GM21723 (cell line): ENCODE measurements at regions not wholly inside any gene's neighbourhood (a gene's known extent, or its start where the extent isn't known, plus 50 kb on each side); places are given as distances from the start of the nearest gene placed in this dataset.

Source experiments
- ATAC-seq: cut with Tn5 transposase; IDR thresholded peaks from one replicate; pipeline ENCODE4 v1.9.1; 2021; ENCODE audit warnings: mild to moderate bottlenecking, moderate library complexity; ENCODE audit not compliant: unreplicated experiment

- no peak for ATAC-seq
Measured at GRCh38 chr1:177585302-177586220, 384.3 kb downstream of the SEC16B start.

GRCh38 chr1:177573901-177574300 is 396.0 kb downstream of the SEC16B start:
- no peak for ATAC-seq

- no peak for ATAC-seq
Measured at GRCh38 chr1:177571485-177572076, 398.3 kb downstream of the SEC16B start.

GRCh38 chr1:177571076-177571475 is 398.8 kb downstream of the SEC16B start:
- no peak for ATAC-seq

DNA sequence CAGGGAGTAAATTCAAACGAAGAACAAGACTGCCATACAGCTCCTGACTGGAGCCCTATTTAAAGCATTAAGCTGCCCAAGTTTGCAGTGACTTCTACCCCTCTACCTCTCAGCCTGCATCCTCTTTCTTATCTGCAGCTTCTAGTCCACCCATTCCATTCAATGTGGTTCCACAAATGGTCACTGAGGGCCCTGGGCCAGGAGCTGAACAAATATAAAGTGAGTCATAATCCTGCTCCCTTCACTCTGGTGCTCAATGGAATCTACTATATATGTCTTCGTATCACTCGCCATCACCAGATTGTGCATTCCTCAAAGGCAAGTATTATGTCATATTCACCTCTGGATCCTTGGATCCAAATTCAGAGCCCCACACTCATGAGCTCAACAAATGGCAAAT is 398.7 kb downstream of the BRINP2 start:
- no peak for ATAC-seq

GRCh38 chr1:177568622-177569021 is 397.9 kb downstream of the BRINP2 start:
- no peak for ATAC-seq

GRCh38 chr1:177567393-177567792 is 396.6 kb downstream of the BRINP2 start:
- ATAC-seq, result no peak

GRCh38 chr1:177566495-177566894 is 395.7 kb downstream of the BRINP2 start:
- no peak for ATAC-seq

- no peak for ATAC-seq
Measured at GRCh38 chr1:177561436-177561835, 390.7 kb downstream of the BRINP2 start.

- ATAC-seq, result no peak
Measured at GRCh38 chr1:177558372-177558771, 387.6 kb downstream of the BRINP2 start.

GRCh38 chr1:177556163-177556562 is 385.4 kb downstream of the BRINP2 start:
- ATAC-seq, result no peak

GRCh38 chr1:177547200-177547599 is 376.4 kb downstream of the BRINP2 start:
- ATAC-seq, result no peak

GRCh38 chr1:177546346-177546745 is 375.6 kb downstream of the BRINP2 start:
- ATAC-seq, result no peak

DNA sequence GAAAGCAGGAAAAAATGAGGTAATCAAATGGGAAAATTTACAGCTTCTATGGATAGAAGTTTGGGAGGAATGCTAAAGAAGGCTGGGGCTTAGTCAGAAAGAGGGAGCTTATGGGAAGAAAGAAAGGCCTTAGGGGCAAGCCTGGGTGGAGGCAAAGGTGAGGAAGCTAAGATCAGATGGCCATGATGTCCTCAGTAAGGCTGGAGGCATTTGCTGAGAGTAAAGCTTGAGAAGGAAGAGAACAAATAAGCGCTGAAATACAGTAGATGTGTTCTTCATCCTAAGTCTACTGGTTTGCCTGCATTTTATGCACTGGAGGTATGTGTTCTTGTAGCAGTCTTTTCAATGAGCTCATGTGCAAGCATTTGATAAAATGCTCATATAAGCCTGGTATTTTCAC is 355.4 kb downstream of the BRINP2 start:
- ATAC-seq, result no peak

DNA sequence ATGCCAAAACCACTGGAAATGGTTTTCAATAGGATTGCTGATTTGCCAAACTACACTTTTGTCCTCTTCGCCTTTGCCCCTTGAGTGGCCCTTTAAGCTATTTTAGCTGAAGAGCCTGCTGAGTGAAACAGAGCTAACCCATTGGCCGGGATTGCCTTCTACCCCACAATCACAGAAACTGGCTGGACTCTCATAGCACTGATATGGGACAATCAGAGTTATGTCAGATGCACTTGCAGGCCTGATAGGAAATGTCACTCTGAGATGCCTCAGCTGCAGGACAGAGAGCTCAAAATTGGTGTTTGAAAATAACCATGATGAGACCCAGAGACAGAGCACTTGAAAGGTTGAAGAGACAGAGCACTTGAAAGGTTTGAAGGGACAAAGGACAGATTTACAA is 354.4 kb downstream of the BRINP2 start:
- ATAC-seq, result no peak

- ATAC-seq, result no peak
Measured at GRCh38 chr1:177517546-177517945, 346.8 kb downstream of the BRINP2 start.

- no peak for ATAC-seq
Measured at GRCh38 chr1:177514207-177514606, 343.4 kb downstream of the BRINP2 start.

DNA sequence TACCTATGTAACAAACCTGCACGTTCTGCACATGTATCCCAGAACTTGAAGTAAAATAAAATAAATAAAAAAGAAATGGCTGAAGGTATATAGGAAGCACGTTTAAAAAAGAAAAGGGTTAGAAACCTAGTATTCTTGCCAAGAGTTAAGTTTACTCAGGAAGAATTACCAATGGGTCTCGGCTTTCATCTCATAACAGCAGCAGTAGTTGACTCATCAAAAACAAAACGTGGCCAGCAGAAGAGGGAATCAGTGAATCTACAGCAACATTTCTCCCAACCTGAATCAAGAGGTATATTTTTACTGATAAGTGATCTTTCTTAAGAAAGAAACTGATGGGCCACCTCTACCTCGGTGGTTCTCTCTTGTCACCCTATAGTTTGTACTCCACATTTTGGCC is 340.3 kb downstream of the BRINP2 start:
- ATAC-seq, result no peak

DNA sequence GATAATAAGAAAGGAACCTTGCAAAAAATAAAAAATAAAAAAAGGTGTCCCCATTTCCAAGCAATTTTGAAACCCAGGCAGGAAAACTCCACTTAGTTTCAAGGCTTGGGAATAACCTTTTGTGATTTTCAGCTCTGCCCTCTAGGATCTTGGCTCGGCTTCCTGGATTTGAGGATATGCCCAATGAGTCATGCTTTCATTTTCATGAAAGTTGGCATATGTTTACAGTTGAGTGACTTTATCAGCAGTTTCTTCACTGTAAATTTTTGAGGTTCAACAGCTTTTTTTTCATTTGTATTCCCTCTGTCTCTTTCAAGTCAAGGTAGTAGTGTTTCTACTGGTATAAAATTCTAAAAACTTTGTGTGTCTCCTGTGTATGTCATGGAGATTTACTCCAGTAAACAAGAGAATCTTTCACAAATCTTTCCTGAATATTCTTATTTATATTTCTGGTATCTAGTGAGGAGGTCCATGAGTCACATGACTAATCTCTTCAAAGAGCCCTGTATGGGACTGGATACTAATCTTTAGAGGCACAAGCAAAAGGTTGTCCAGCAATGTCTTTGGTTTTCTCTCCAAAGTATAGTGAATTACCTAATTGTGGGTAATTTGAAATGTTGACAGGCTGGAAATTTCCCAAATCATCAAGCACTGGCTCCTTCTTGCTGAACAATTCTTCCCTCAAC is 335.3 kb downstream of the BRINP2 start:
- ATAC-seq, result no peak

DNA sequence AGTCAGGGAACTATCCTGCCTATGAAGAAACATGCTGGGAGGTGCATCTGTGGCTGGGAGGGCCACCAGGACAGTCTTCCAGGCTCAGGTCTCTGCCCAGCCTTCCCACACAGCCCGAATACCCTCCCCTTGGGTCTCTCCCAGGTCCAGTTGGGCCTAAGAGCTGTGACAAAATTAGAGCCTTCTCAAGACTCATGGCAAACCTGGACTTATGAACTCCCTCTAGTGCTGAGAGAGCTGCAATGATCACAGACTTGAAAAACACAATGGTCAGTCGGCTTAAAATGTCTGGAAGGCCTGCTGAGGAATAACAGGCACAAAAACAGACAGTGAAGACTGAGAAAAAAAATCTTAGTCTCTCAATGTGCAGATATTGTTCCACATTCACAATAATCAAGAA is 325.1 kb downstream of the BRINP2 start:
- ATAC-seq, result no peak

DNA sequence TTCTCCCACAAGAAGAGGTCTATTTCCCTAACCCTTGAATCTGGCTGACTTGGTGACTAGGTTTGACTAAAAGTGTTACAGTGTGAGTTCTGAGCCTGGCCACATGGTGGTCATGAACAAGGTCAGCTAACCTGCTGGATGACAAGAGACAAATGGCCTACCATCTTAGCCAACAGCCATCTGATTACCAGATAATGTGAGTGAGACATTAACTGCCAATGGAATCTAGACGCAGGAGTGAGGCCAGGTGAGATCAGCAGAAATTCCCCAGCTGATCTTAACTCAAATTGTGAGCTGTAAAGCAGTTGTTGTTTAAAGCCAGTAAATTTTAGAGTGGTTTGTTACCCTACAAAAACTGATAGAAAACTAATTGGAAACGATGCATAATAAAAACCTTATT is 320.0 kb downstream of the BRINP2 start:
- no peak for ATAC-seq
